ENCODE measurements at regions not wholly inside any gene's neighbourhood (a gene's known extent, or its start where the extent isn't known, plus 50 kb on each side); places are given as distances from the start of the nearest gene placed in this dataset.

GRCh38 chr3:36013425-36013824 is 366.9 kb upstream of the STAC start:
- POLR2A ChIA-PET = no interaction called here
- H3K9ac ChIP-seq (replicated peaks; ENCODE audit: extremely low read depth, insufficient read depth, low read length) = no peak overlapping the region
- dilution Hi-C loops (cut with MboI; ENCODE audit: extremely low pct_ligation_motif_present, low sequenced_read_pairs) = no loop called here

More at GRCh38 chr3:36013425-36013824, 366.9 kb upstream of the STAC start:
- H3K9me1 ChIP-seq (replicated peaks; ENCODE audit: control insufficient read depth, extremely low read depth, insufficient read depth, low read length) = no peaks in the 10 kb centered on the region
- H3K4me3 ChIP-seq (replicated peaks in 1 of 3; ENCODE audit: insufficient read depth in 1 of 3, low read depth in 1 of 3, low read length in 3 of 3) = no peak overlapping the region
- H3K9me3 ChIP-seq (replicated peaks; ENCODE audit: control insufficient read depth, insufficient read depth, low read length) = no peaks in the 10 kb centered on the region
- H3K27me3 ChIP-seq (ENCODE audit: control insufficient read depth in 2 of 2, insufficient read depth in 2 of 2, low read length in 2 of 2) = no peaks in the 10 kb centered on the region
- FAIRE-seq = no peak
- no peak overlapping the region for H3K27ac ChIP-seq (ENCODE audit: insufficient read depth, low read depth, low read length)
- TF ChIP-seq CTCF (IDR thresholded peaks at IDR 0.05; ENCODE audit: extremely low read depth in 1 of 2, insufficient read depth in 1 of 2, low read depth in 1 of 2, low read length in 2 of 2) (no peak), FOS (IDR thresholded peaks at IDR 0.05; ENCODE audit: borderline replicate concordance, insufficient read depth, low read length) (no peak), MYC (IDR thresholded peaks at IDR 0.05; ENCODE audit: low read depth, low read length) (no peak), EZH2 (IDR thresholded peaks at IDR 0.05; ENCODE audit: borderline replicate concordance, low read depth, low read length, severe bottlenecking) (no peak), POLR2AphosphoS5 (IDR thresholded peaks at IDR 0.05; ENCODE audit: insufficient read depth, low read depth, low read length) (no peak), POLR2A (IDR thresholded peaks at IDR 0.05; ENCODE audit: low read depth, low read length) (no peak), MAX (IDR thresholded peaks at IDR 0.05; ENCODE audit: insufficient read depth, insufficient read length) (no peak), GATA2 (IDR thresholded peaks at IDR 0.05; ENCODE audit: insufficient read depth, insufficient read length, low read depth, low read length) (no peak)
- DNase-seq (ENCODE audit: low read depth, low spot score) = no peak
- H2AFZ ChIP-seq (ENCODE audit: low read depth, low read length) = no peak overlapping the region
- H4K20me1 ChIP-seq (replicated peaks; ENCODE audit: control insufficient read depth, extremely low read depth, insufficient read depth, low read length) = no peaks in the 10 kb centered on the region
- no peaks in the 10 kb centered on the region for H3K36me3 ChIP-seq (ENCODE audit: control insufficient read depth in 2 of 2, extremely low read depth in 1 of 2, insufficient read depth in 2 of 2, low read length in 2 of 2)
- H3K4me2 ChIP-seq (ENCODE audit: insufficient read depth, low read length) = no peak overlapping the region
- no peaks in the 10 kb centered on the region for H3K4me1 ChIP-seq (ENCODE audit: control insufficient read depth, extremely low read depth, insufficient read depth, low read length)
- BruUV-seq (replicated peaks) = no TSS peak
- CTCF ChIA-PET = no interaction called here
- intact Hi-C loops (cut with micrococcal nuclease) = no loop called here
- no peaks in the 10 kb centered on the region for H3K79me2 ChIP-seq (ENCODE audit: control insufficient read depth, insufficient read depth, low read length)
